ENCODE measurements at regions not wholly inside any gene's neighbourhood (a gene's known extent, or its start where the extent isn't known, plus 50 kb on each side); places are given as distances from the start of the nearest gene placed in this dataset.
"Not testable (repeated sequence)": the region's sequence is repeated elsewhere in the genome, so short reads cannot be mapped to it uniquely, and the experiment has no call there.

DNA sequence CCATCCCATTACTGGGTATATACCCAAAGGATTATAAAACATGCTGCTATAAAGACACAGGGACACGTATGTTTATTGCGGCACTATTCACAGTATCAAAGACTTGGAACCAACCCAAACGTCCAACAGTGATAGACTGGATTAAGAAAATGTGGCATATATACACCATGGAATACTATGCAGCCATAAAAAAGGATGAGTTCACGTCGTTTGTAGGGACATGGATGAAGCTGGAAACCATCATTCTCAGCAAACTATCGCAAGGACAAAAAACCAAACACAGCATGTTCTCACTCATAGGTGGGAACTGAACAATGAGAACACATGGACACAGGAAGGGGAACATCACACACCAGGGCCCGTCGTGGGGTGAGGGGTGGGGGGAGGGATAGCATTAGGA, 106.1 kb downstream of the CHD1L start:
- not testable (repeated sequence) for DNase-seq

DNA sequence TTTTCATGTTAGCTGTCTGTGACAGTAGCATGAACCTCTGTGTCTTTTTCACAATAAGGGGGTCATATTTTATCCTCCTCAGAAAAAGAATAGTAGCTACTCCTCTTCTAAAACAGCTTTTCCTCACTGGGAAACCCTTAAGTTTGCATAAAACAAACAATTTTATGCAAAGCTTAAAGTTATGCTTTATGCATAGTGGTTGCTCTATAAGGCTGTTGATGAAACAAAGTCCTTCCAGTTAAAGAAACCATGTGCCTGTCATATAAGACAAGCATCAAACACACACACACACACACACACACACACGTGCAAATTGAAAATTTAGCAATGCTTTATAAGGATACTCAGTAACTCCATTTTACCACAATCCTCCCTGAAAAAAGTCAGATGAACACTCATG, 107.0 kb downstream of the CHD1L start:
- DNase-seq, result no peak

DNA sequence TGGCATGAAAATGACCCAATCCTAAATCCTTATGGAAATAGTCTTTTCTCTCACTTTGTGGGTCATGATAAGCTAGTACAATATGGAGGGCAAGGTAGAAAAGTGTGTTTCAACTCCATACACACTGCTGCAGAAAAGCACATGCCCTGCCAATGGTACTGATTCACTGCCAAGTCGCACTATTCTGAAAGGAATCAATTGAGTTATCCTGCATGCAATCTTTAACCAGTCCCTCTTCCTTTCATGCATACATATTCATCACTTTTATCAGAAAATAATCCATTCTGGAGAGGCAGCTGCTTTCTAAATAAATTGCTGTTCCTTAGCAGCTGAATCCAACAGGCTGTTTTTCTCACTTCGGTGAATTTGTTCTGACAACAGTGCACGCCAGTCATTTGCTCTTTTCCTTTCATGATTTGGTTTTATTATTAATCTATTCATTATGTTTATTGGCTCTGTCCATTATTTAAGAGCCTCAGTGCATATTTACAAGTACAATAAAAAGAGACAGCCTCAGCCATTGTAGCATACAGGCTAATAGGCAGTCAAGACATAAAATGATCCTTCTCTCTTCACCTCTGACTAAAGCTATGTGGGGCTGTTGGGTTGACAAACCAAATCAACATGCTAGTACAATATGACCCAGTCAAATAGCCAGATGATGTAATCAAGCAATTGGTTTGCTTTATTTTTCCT, 108.8 kb downstream of the CHD1L start:
- no peak for DNase-seq

DNA sequence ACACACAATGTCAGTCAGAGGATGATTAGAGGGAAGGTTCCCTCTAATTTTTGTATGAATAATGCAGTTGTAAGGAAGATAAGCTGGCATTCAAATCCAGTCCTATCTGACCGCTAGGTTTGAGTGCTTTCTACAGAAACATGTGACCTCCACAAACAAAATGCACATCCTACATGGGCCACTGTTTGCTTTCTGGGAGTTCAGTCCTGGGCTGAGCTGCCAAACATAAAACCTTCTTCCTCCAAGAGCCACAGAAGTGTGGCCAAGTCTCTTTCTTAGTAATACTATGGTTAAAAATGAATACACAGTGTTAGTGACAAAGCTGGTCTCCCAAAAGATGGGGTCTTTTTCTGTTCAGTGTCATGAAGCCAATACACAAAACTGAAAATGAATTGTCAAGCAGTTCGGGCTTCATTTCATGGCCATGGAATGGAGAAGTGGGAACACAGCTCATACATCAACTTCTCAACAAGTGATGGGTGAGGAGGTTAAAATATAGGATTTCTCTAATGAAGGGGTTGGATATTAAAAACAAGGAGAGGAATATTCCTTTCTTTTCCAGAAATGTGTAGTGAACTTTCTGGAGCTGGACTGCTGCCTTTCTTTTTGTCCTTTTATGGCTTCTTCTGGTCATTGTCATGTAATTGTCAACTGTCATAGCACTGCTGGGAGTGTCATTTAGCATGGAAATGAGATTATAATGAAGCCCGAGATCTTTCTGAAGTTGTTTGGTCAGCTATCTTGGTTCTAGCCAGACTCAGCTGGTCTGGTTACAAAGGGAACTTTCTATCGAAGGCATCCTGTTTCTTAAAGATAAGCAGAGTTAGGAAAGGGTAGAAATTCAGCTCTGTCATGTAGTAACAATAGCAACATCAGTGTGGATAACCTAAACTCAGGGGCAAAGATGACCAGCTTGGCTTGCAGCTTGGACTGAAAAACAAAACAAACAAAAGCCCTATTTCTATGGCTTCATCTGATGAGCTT, 135.1 kb downstream of the CHD1L start:
- DNase-seq, result no peak

DNA sequence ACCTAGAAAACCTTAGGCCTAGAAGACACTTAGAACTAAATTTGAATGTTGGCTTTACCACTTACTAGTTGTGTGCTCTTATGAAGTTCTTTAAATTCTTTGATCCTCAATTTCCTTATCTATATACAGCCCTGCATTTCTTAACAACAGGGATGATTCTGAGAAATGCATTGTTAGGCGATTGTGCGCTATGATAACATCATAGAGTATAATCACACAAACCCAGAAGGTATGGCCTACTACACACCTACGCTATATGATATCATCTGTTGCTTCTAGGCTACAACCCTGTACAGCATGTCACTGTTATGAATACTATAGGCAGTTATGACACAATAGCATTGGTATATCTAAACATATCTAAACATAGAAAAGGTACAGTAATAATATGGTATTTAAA, 137.4 kb downstream of the CHD1L start:
- no peak for DNase-seq

DNA sequence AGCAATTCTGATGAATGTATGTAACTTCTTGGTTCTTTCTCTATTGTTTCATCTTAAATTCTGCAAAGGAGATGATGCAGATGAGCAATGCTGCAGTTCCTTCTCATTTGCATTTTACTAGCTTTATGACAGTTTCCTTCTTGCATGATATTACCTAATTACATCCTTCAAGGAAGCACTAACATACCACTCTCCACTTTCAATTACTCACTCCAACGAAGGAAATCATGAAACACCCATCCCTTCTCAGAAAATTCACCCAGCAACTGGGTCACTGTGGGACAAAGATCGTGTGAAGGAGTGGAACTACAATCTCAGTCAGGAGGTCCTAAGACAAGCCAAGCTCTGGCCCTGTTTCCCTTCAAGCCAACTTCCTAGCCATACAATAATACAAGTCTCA, 142.3 kb downstream of the CHD1L start:
- DNase-seq, result no peak

DNA sequence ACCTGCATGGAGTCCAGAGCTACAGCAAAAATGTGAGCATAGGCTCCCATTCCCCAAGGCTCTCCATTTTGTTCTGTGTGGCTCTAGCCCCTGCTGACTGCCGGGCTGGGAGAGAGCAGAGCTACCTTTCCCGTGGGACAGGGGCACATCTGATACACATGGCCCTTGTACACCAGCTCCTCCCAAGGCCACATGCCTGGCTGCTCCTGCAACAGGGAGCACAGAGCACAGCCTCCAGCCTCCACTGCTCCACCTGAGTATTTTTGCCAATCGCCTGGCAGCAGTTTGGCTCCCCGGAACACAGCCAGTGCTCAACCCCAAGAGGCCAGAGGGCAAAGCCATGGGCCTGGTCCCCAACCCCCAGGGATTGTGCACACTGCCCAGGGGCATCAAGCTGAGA, 146.5 kb downstream of the CHD1L start:
- no peak for DNase-seq

DNA sequence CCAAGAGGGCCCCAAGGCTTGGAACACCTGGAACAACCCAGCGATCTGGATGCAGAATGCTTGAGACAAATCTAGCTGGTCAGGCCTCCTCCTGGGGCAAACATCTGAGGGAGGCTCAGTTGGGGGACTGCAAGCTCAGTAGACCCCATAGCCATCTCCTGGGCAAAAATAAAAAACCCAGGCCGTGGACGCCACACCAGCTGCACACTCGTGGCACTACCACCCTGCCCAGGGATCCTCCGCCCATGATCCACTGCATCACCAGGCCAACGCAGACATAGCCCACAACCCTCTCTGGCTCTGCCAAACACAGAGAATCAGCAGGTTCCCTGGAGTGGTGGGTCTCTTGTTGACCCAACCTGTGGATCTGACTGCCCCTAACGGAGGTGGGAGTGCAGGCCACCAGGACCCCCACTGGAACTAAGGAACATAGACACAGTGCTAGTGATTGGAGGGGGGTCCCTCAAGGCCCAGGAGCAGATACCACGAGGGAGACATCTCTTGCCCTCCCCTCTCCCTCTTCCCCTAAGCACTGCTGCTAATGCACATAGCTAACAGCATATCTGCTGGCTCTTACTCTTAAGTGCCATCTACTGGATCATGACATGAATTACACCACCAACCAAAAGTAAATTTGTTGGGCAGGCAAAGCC, 147.2 kb downstream of the CHD1L start:
- peak; percentile 4 for DNase-seq

DNA sequence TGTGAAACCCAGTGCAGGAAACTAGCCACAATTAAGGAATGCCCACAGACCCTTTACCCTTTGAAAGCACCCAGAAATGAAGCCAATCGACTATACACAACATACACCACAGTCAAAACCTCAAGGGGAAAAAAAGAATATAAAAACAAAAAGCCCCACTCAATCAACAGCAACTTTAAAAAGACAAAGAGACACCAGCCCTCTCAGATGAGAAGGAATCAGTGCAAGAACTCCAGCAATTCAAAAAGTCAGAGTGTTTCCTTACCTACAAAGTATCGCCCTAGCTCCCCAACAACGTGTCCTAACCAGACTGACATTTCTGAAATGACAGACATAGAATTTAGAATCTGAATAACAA, 147.7 kb downstream of the CHD1L start:
- DNase-seq, result no peak

DNA sequence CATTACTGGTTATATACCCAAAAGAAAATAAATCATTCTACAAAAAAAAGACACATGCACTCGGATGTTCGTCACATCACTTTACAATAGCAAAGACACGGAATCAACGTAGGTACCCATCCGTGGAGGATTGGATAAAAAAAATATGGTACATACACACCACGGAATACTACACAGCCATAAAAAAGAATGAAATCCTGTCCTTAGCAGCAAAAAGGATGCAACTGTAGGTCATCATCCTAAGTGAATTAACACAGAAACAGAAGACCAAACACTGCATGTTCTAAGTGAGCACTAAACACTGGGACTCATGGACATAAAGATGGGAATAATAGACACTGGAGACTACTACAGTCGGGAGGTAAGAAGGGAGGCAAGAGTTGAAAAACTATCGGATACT, 148.6 kb downstream of the CHD1L start:
- DNase-seq, result no peak

DNA sequence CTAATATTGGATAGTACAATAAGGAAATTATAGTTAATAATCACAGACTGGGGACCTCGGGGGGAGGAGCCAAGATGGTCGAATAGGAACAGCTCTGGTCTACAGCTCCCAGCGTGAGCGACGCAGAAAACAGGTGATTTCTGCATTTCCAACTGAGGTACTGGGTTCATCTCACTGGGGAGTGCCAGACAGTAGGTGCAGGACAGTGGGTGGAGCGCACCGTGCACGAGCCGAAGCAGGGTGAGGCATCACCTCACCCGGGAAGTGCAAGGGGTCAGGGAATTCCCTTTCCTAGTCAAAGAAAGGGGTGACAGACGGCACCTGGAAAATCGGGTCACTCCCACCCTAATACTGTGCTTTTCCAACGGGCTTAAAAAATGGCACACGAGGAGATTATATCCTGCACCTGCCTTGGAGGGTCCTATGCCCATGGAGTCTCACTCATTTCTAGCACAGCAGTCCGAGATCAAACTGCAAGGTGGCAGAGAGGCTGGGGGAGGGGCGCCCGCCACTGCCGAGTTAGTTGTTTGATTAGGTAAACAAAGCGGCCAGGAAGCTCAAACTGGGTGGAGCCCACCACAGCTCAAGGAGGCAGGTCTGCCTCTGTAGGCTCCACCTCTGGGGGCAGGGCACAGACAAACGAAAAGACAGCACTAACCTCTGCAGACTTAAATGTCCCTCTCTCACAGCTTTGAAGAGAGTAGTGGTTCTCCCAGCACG, 138.8 kb upstream of the BCL9 start:
- DNase-seq, result not testable (repeated sequence)

DNA sequence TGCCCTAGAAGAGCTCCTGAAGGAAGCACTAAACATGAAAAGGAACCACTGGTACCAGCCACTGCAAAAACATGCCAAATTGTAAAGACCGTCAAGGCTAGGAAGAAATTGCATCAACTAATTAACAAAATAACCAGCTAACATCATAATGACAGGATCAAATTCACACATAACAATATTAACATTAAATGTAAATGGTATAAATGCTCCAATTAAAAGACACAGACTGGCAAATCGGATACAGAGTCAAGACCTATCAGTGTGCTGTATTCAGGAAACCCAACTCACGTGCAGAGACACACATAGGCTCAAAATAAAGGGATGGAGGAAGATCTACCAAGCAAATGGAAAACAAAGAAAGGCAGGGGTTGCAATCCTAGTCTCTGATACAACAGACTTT, 137.0 kb upstream of the BCL9 start:
- DNase-seq, result not testable (repeated sequence)

DNA sequence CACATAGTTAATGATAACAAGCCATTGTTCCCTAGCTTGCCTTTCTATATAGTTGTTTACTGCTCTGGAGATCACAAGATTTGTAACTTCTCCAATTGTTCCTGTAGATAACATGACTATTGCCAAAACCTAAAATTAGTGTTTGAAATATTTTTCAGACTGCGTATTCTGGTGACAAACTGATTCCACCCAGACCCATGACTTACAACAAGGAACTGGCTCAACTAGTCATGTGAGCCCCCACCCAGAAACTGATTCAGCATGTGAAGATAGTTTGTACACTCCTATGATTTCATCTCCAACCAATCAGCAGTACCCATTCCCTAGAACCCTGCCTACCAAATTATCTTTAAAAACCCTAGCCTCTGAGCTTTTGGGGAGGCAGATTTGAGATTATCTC, 131.4 kb upstream of the BCL9 start:
- DNase-seq, result no peak

DNA sequence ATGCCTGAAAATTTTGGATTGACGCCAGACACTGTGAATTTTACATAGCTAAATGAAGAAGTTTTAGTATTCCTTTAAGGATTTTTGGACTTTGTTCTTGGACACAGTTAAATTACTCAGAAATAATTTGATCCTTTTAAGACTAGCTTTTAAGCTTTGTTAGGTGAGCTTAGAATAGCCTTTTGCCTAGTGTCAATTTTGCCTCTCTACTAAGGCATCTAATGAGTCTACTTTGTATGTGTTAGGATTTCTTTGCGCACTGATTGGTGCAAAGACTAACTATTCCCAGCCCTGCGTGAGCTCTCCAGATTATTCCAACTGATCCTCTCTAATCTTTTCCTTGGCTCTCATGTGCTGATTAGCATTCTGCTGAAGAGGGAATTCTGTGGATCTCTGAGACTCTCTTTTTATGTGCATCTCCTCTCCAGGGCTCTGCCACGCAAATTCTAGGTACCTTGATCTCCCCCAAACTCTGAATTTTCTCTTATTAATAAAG, 128.1 kb upstream of the BCL9 start:
- DNase-seq, result no peak

DNA sequence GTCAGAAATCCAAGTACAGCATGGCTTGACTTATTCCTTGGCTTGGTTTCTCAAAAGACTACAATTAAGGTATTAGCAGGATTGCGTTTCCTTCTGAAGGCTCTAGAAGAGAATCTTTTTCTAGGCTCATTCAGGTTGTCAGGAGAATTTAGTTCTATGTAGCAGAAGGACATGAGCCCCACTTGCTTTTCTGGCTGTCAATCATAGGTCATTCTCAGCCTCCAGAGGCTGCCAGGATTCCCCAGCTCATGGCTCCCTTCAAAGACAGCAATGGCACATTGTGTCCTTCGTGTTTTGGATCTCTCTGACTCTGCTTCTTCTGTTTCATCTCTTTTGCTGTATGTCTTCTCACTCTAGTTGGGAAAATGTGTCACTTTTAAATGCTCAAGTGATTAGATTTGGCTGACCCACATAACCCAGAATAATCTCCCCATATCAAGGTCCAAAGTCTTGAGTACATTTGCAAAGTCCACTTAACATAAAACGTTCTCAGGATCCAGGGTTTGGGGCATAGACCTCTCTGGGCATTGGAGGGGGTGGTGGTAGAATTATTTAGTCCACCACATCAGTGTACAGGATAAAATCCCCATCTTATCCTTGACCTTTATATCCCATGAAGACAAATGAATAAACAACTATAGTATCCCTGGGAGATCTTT, 126.7 kb upstream of the BCL9 start:
- DNase-seq, result no peak

DNA sequence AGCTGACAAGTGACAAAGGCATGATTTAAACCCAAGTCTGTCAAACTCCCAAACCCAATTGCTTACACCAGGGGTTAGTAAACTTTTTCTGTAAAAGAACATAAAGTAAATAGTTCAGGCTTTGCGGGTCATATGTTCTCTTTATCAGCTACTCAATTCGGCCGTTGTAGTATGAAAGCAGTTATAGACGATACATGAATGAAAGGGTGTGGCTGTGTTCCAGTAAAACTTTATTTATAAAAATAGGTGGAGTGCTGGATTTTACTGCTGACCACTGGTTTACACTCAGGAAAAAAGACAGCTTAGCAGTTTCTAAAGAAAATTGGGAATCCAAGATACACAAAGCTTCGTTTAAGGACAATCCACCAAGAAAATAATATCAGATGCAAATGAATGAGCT, 124.3 kb upstream of the BCL9 start:
- DNase-seq, result no peak

DNA sequence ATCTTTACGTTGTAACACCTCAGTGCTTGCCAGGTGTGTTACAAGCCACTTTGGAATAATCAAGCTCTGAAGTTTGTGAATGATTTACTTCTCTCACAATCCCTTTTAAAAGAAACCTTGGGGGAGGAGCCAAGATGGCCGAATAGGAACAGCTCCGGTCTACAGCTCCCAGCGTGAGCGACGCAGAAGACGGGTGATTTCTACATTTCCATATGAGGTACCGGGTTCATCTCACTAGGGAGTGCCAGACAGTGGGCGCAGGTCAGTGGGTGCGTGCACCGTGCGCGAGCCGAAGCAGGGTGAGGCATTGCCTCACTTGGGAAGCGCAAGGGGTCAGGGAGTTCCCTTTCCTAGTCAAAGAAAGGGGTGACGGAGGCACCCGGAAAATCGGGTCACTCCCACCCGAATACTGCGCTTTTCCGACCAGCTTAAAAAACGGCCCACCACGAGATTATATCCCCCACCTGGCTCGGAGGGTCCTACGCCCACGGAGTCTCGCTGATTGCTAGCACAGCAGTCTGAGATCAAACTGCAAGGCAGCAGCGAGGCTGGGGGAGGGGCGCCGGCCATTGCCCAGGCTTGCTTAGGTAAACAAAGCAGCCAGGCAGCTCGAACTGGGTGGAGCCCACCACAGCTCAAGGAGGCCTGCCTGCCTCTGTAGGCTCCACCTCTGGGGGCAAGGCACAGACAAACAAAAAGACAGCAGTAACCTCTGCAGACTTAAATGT, 118.0 kb upstream of the BCL9 start:
- not testable (repeated sequence) for DNase-seq

DNA sequence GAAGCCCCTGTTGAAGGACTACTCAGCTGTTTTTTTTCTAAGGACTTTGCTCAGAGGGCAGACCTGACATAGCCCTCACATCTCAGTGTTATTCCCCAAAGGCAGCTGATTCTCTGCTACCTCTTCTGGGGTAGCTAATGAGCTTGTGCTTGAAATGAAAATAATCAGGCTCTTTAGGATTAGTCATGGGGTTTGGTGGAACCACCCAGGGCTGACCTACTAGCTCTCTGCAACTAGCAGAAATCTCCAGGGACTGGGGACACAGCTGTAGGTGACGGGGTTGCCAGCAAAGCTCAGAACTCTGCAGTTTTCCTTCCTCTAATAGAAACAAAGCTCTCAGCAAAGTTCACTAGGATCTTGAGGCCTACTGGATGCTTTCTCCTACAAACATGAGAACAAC, 106.4 kb upstream of the BCL9 start:
- no peak for DNase-seq

DNA sequence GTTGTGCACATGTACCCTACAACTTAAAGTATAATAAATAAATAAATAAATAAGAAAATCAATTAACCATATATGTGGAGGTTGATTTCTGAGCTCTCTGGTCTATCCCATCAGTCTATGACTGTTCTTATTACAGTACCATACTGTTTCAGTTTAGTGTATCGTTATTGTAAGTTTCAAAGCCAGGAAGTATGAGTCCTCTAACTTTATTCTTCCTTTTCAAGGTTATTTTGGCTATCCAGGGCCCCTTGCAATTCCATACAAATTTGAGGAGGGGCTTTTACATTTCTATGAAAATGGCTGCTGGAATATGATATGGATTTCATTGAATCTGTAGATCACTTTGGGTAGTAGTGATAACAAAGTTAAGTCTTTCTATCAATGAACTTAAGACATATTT, 96.9 kb upstream of the BCL9 start:
- DNase-seq, result no peak

DNA sequence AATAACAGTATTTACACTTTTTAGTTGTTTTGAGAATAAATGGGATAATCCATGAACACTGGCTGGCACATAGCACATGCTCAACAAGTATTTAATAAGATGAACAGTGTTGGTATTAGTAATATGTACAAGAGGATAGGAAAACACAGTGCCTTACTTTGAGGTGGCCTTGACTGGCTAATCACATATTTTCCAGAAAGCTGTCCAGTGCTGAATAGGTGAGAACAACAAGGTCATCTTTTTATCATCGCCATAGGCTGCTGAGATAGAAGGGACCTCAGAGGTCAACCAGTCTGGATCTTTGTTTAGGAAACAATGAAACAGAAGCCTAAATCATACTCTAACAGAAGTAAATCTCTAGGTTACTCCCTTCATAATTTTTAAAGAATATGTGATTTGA, 89.7 kb upstream of the BCL9 start:
- no peak for DNase-seq

DNA sequence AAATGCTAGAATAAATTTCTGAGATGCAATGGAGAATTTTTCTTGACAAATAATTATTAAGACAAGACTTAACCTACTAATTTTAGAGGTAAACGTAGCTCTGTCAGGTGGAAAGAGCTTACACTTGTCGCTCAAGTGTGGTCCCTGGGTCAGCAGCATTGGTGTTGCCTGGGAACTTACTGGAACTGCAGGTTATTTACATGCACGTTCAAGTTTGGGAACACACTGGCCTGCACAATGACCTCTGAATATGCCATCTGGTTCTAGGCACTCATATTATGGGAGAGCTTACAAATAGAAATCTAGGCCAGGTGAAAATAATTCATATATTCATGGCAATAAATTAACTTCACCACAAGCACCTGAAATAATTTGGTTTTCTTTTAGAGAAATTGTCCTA, 88.5 kb upstream of the BCL9 start:
- DNase-seq, result no peak
